Mesenchymal stem cell (in vitro differentiated cells and primary cell): ENCODE measurements at regions not wholly inside any gene's neighbourhood (a gene's known extent, or its start where the extent isn't known, plus 50 kb on each side); places are given as distances from the start of the nearest gene placed in this dataset.
A peak's percentile ranks its signal among the peaks of the same experiment; 100 is the strongest.

Experiments
- DNase-seq: peaks from one replicate; pipeline ENCODE4 v3.0.0-alpha.2; 2013
- H2AFZ ChIP-seq: one replicate; pipeline ENCODE4 v1.6.1; 2013; ENCODE audit warnings: low read depth, mild to moderate bottlenecking, control low read depth, inconsistent platforms, low read length, moderate library complexity
- H2AK5ac ChIP-seq: 2 replicates; pipeline ENCODE4 v1.6.1; 2013; ENCODE audit warnings: low read length, moderate library complexity, mild to moderate bottlenecking, inconsistent platforms; ENCODE audit not compliant: severe bottlenecking
- H2BK120ac ChIP-seq: one replicate; pipeline ENCODE4 v1.6.1; 2013; ENCODE audit warnings: low read depth, mild to moderate bottlenecking, inconsistent platforms, low read length, moderate library complexity
- H2BK12ac ChIP-seq, 2 experiments: one replicate each; pipeline ENCODE4 v1.6.1; 2013; ENCODE audit warnings: inconsistent platforms in 2 of 2, low read length in 2 of 2, mild to moderate bottlenecking in 2 of 2, moderate library complexity in 2 of 2, control low read depth in 1 of 2
- H2BK15ac ChIP-seq: one replicate; pipeline ENCODE4 v1.6.1; 2013; ENCODE audit warnings: mild to moderate bottlenecking, low read depth, inconsistent platforms; ENCODE audit not compliant: poor library complexity, severe bottlenecking
- H2BK5ac ChIP-seq: 2 replicates; pipeline ENCODE4 v1.6.1; 2013; ENCODE audit warnings: low read depth, mild to moderate bottlenecking, low read length, control low read depth, inconsistent platforms; ENCODE audit not compliant: poor library complexity, severe bottlenecking
- H3K14ac ChIP-seq, 2 experiments: one replicate each; pipeline ENCODE4 v1.6.1; 2013; ENCODE audit warnings: inconsistent platforms in 2 of 2, low read length in 2 of 2, control low read depth in 1 of 2, mild to moderate bottlenecking in 1 of 2, moderate library complexity in 1 of 2
- H3K18ac ChIP-seq, 2 experiments: one replicate each; pipeline ENCODE4 v1.6.1; 2013; ENCODE audit warnings: inconsistent platforms in 2 of 2, low read length in 2 of 2, control low read depth in 1 of 2, low read depth in 1 of 2, mild to moderate bottlenecking in 1 of 2
- H3K23ac ChIP-seq, 2 experiments: one replicate each; pipeline ENCODE4 v1.6.1; 2013; ENCODE audit warnings: inconsistent platforms in 2 of 2, low read length in 2 of 2, mild to moderate bottlenecking in 2 of 2, moderate library complexity in 2 of 2, control low read depth in 1 of 2
- H3K27ac ChIP-seq: 2 replicates; pipeline ENCODE4 v1.5.1; 2013; ENCODE audit warnings: mild to moderate bottlenecking, moderate library complexity, low read length, control low read depth, inconsistent platforms; ENCODE audit not compliant: poor library complexity, severe bottlenecking
- H3K27me3 ChIP-seq, 2 experiments: 2 replicates each; pipeline versions ENCODE4 v1.6.1 to v1.7.0; 2013; ENCODE audit warnings: low read length in 2 of 2, mild to moderate bottlenecking in 2 of 2, moderate library complexity in 2 of 2, control low read depth in 1 of 2, inconsistent platforms in 1 of 2; ENCODE audit not compliant: control insufficient read depth in 1 of 2, insufficient read depth in 1 of 2
- H3K36me3 ChIP-seq, 2 experiments: 2 replicates each; pipeline versions ENCODE4 v1.6.1 to v1.7.0; 2013; ENCODE audit warnings: low read length in 2 of 2, control low read depth in 1 of 2, inconsistent platforms in 1 of 2, low read depth in 1 of 2, mild to moderate bottlenecking in 1 of 2; ENCODE audit not compliant: insufficient read depth in 2 of 2, control insufficient read depth in 1 of 2
- H3K4ac ChIP-seq, 2 experiments: one replicate each; pipeline ENCODE4 v1.6.1; 2013; ENCODE audit warnings: inconsistent platforms in 2 of 2, low read length in 2 of 2, mild to moderate bottlenecking in 2 of 2, moderate library complexity in 2 of 2, control low read depth in 1 of 2, low read depth in 1 of 2
- H3K4me1 ChIP-seq: 2 replicates; pipeline ENCODE4 v1.6.1; 2013; ENCODE audit warnings: low read depth, low read length, control low read depth; ENCODE audit not compliant: control insufficient read depth, insufficient read depth
- H3K4me2 ChIP-seq: 2 replicates; pipeline ENCODE4 v1.6.1; 2013; ENCODE audit warnings: low read length, mild to moderate bottlenecking, inconsistent platforms; ENCODE audit not compliant: poor library complexity, severe bottlenecking
- H3K4me3 ChIP-seq, 2 experiments: 2 replicates each; pipeline versions ENCODE4 v1.5.1 to v1.7.0; 2013; ENCODE audit warnings: low read length in 2 of 2, mild to moderate bottlenecking in 2 of 2, control low read depth in 1 of 2, low read depth in 1 of 2; ENCODE audit not compliant: insufficient read depth in 1 of 2
- H3K79me1 ChIP-seq: replicated peaks from 2 replicates; pipeline ENCODE4 v1.6.1; 2013; ENCODE audit warnings: mild to moderate bottlenecking, control low read depth, low read length, inconsistent platforms; ENCODE audit not compliant: poor library complexity, severe bottlenecking
- H3K9ac ChIP-seq: 2 replicates; pipeline ENCODE4 v1.7.0; 2013; ENCODE audit warnings: mild to moderate bottlenecking, low read length, moderate library complexity
- H3K9me3 ChIP-seq: 2 replicates; pipeline ENCODE4 v1.7.0; 2013; ENCODE audit warnings: mild to moderate bottlenecking, low read length; ENCODE audit not compliant: control insufficient read depth
- H4K8ac ChIP-seq: one replicate; pipeline ENCODE4 v1.6.1; 2013; ENCODE audit warnings: inconsistent platforms, mild to moderate bottlenecking, low read length, moderate library complexity
- H4K91ac ChIP-seq: one replicate; pipeline ENCODE4 v1.6.1; 2013; ENCODE audit warnings: mild to moderate bottlenecking, low read length, inconsistent platforms
- WGBS: methylation state at CpG from one replicate; pipeline ENCODE4 v1.1.7; 2013; ENCODE audit warnings: mixed read lengths; 5-methylcytosine and 5-hydroxymethylcytosine counted together

DNA sequence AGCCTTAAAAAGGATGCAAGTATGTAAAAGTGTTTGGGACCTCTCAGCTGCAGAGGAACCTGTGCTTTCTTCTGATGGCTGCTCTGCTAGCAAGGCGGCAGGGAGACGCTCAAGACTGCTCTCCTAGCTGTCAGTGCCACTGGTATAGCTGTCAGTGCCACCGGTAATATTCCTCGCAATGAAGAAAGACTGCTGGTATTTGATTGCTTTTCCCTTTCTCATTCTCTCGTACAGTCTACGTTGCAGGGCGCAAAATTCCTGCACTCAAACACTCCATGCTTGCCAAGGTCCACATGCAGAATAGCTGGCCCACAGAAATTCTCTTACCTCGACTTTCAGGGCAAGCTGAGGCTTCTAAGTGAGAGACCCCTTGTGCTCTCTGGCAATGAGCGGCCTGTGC is 432.6 kb upstream of the KLF6 start:
- Histone ChIP-seq H3K9ac (no peak overlapping the region), H3K14ac (peak overlapping the region in 1 of 2 experiments; percentile 20), H3K4me1 (no peaks in the 10 kb centered on the region), H3K4ac (no peak overlapping the region), H2BK15ac (no peak overlapping the region), H3K36me3 (no peaks in the 10 kb centered on the region), H2BK12ac (peak overlapping the region in 1 of 2 experiments; percentile 29), H3K9me3 (no peaks in the 10 kb centered on the region), H3K18ac (no peak overlapping the region), H2AFZ (no peak overlapping the region), H3K23ac (no peak overlapping the region), H3K27ac (no peak overlapping the region), H4K8ac (no peak overlapping the region), H2AK5ac (no peak overlapping the region), H3K79me1 (no peaks in the 10 kb centered on the region), H3K4me2 (no peak overlapping the region), H2BK5ac (no peak overlapping the region), H3K4me3 (no peak overlapping the region), H4K91ac (no peak overlapping the region), H3K27me3 (no peaks in the 10 kb centered on the region), H2BK120ac (no peak overlapping the region)
- no peak for DNase-seq
- 96% methylated on average over 9 of the region's 9 CpGs for WGBS

DNA sequence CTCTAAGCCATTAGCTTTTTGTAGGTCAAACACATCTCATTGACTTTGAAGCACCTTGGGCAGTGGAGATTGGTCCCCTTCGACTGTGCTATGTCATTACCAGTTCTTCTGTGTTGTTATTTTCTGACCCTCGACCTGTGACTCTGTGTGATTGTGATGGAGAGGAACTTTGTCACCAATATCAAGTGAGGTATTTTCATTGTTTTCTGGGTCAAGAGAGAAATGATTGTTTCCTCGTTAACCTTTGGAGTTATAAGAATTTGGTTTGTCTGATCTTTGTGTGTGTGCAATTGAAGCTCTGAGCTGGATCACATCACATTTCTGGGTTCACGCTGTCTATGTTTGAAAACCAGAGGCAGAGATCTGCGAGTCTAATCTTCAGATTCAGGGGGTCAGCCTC is 432.2 kb upstream of the KLF6 start:
- no peak overlapping the region for H3K4me2 ChIP-seq
- no peak overlapping the region for H2BK120ac ChIP-seq
- H3K27me3 ChIP-seq = no peaks in the 10 kb centered on the region
- no peak overlapping the region for H3K14ac ChIP-seq
- no peak overlapping the region for H3K4me3 ChIP-seq
- H2BK15ac ChIP-seq = no peak overlapping the region
- H3K4me1 ChIP-seq = no peaks in the 10 kb centered on the region
- H3K36me3 ChIP-seq = no peaks in the 10 kb centered on the region
- H3K79me1 ChIP-seq = no peaks in the 10 kb centered on the region
- no peak overlapping the region for H3K4ac ChIP-seq
- no peak overlapping the region for H3K23ac ChIP-seq
- no peaks in the 10 kb centered on the region for H3K9me3 ChIP-seq
- no peak overlapping the region for H3K9ac ChIP-seq
- no peak overlapping the region for H3K27ac ChIP-seq
- H4K91ac ChIP-seq = no peak overlapping the region
- H2BK12ac ChIP-seq = no peak overlapping the region
- H2BK5ac ChIP-seq = no peak overlapping the region
- 92% methylated on average over 5 of the region's 5 CpGs for WGBS
- no peak for DNase-seq
- no peak overlapping the region for H2AK5ac ChIP-seq
- no peak overlapping the region for H4K8ac ChIP-seq
- H3K18ac ChIP-seq = no peak overlapping the region
- no peak overlapping the region for H2AFZ ChIP-seq

DNA sequence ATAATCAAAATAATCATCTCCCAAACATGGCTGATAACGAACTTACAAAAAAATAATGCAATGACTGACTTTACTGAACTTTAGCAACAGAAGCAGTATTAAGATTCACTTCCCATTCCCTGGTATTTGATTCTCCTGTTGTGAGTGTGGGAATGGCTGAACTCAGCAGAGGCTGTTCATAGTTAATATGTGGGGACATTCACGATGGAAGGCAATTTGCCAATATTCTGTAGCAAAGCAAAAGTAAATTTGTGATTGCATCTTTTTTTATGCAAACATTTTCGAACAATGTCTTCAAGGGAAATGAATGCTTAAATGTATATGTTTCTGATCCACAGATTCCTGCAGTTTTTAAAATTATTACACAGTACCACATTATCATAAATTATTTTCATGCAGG is 431.7 kb upstream of the KLF6 start:
- Histone ChIP-seq H4K91ac (no peak overlapping the region), H2BK15ac (no peak overlapping the region), H2BK120ac (no peak overlapping the region), H2AK5ac (no peak overlapping the region), H2BK5ac (no peak overlapping the region), H2AFZ (no peak overlapping the region), H3K14ac (no peak overlapping the region), H3K4ac (no peak overlapping the region), H3K36me3 (no peaks in the 10 kb centered on the region), H3K79me1 (no peaks in the 10 kb centered on the region), H4K8ac (no peak overlapping the region), H3K18ac (no peak overlapping the region), H3K27me3 (no peaks in the 10 kb centered on the region), H3K27ac (no peak overlapping the region), H2BK12ac (no peak overlapping the region), H3K9ac (no peak overlapping the region), H3K4me3 (no peak overlapping the region), H3K23ac (no peak overlapping the region), H3K4me1 (no peaks in the 10 kb centered on the region), H3K9me3 (no peaks in the 10 kb centered on the region), H3K4me2 (no peak overlapping the region)
- WGBS = 100% methylated on average over 3 of the region's 3 CpGs
- no peak for DNase-seq

DNA sequence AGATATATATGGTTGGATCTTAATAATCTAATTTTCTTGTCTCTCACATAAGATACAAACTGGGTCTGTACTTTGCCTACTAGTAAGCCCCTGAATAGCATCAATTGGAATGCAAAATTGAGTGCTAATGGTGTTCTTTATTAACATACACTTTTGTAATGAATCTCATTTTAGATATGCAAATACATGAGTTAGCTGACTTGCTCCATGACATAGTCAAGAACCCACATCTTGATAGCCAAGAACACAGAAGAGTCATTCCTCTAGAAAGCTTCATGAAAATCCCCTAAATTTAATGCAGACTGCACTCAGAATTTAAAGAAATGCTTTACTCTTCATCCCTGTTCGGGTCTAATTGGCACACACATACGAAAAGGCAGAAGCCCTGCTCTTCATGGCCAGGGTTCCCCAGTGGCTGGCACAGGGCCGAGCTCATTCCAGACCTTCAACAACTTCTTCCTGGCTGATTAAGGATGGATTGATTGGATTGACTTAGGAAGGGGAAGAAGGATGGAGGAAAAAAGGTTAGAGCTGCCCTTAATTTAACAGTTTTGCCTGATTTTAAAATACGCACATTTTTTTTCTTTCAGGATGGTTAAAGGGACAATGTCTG is 431.1 kb upstream of the KLF6 start:
- 97% methylated on average over 4 of the region's 4 CpGs for WGBS
- no peak overlapping the region for H3K23ac ChIP-seq
- H2BK5ac ChIP-seq = no peak overlapping the region
- H3K27ac ChIP-seq = no peak overlapping the region
- H2BK120ac ChIP-seq = no peak overlapping the region
- no peak for DNase-seq
- H3K18ac ChIP-seq = peak overlapping the region in 1 of 2 experiments; percentile 11
- no peak overlapping the region for H2BK15ac ChIP-seq
- H2AK5ac ChIP-seq = no peak overlapping the region
- H2AFZ ChIP-seq = no peak overlapping the region
- no peak overlapping the region for H3K4ac ChIP-seq
- H4K8ac ChIP-seq = no peak overlapping the region
- no peak overlapping the region for H3K14ac ChIP-seq
- no peaks in the 10 kb centered on the region for H3K36me3 ChIP-seq
- H2BK12ac ChIP-seq = no peak overlapping the region
- H3K79me1 ChIP-seq = no peaks in the 10 kb centered on the region
- H3K27me3 ChIP-seq = no peaks in the 10 kb centered on the region
- no peaks in the 10 kb centered on the region for H3K9me3 ChIP-seq
- no peak overlapping the region for H3K4me3 ChIP-seq
- H3K4me1 ChIP-seq = no peaks in the 10 kb centered on the region
- H3K9ac ChIP-seq = no peak overlapping the region
- H3K4me2 ChIP-seq = no peak overlapping the region
- no peak overlapping the region for H4K91ac ChIP-seq
